RWPE1 (cell line): ENCODE measurements at regions not wholly inside any gene's neighbourhood (a gene's known extent, or its start where the extent isn't known, plus 50 kb on each side); places are given as distances from the start of the nearest gene placed in this dataset.

ENCODE experiments used
- CTCF ChIA-PET: fragments of 350-600 bp; sonication (Branson Sonifier 250); formaldehyde crosslinking; extraction: SDS; loops from one replicate; lab custom pipeline; 2021; lab: Yijun Ruan, JAX
- POLR2A ChIA-PET: fragments of 400-600 bp; formaldehyde crosslinking; extraction: SDS; loops from one replicate; lab custom pipeline; 2020; ENCODE audit warnings: antibody characterized with exemption; ENCODE audit not compliant: low non-redundant PET; lab: Yijun Ruan, JAX
- DNase-seq: peaks from one replicate; pipeline ENCODE4 v3.0.0; 2012; ENCODE audit warnings: low spot score
- H3K27ac ChIP-seq: fragments of 450-650 bp; 2 replicates; pipeline ENCODE4 v1.5.1; 2017
- CTCF ChIP-seq: fragments of 450-650 bp; conservative IDR thresholded peaks from 2 replicates; pipeline ENCODE4 v1.5.1; 2017; ENCODE audit warnings: low read depth, mild to moderate bottlenecking

- TF ChIP-seq CTCF = no peak
- H3K27ac ChIP-seq = no peak overlapping the region
- CTCF ChIA-PET = no interaction called here
- DNase-seq = no peak
- POLR2A ChIA-PET = no interaction called here
These were observed 61.9 kb upstream of the LDAH start for GRCh38 chr2:20884829-20885228.

- CTCF ChIA-PET = no interaction called here
- no peak for DNase-seq
- POLR2A ChIA-PET = no interaction called here
- no peak overlapping the region for H3K27ac ChIP-seq
- no peak for TF ChIP-seq CTCF
These were observed 59.7 kb upstream of the LDAH start for GRCh38 chr2:20882466-20883170.

GRCh38 chr2:20880221-20880771 lies 57.4 kb upstream of the LDAH start:
- DNase-seq = no peak
- TF ChIP-seq CTCF = no peak
- no peak overlapping the region for H3K27ac ChIP-seq
- ChIA-PET POLR2A (no interaction called here), CTCF (no interaction called here)

- ChIA-PET CTCF (no interaction called here), POLR2A (no interaction called here)
- no peak for DNase-seq
These were observed 56.3 kb upstream of the LDAH start for GRCh38 chr2:20879221-20879620.

GRCh38 chr2:20877960-20878359 lies 55.1 kb upstream of the LDAH start:
- no peak overlapping the region for H3K27ac ChIP-seq
- POLR2A ChIA-PET = no interaction called here
- CTCF ChIA-PET = no interaction called here
- no peak for TF ChIP-seq CTCF
- no peak for DNase-seq

More at GRCh38 chr2:20879221-20879620, 56.3 kb upstream of the LDAH start:
- H3K27ac ChIP-seq = no peak overlapping the region
- TF ChIP-seq CTCF = no peak
